GM19324 (cell line): ENCODE measurements at regions not wholly inside any gene's neighbourhood (a gene's known extent, or its start where the extent isn't known, plus 50 kb on each side); places are given as distances from the start of the nearest gene placed in this dataset.
"Not testable (repeated sequence)": the region's sequence is repeated elsewhere in the genome, so short reads cannot be mapped to it uniquely, and the experiment has no call there.

Source experiments
- ATAC-seq: cut with Tn5 transposase; IDR thresholded peaks from one replicate; pipeline ENCODE4 v1.9.1; 2021; ENCODE audit warnings: mild to moderate bottlenecking, moderate library complexity; ENCODE audit not compliant: unreplicated experiment, low FRiP score

GRCh38 chr6:88499845-88500699 is 333.9 kb upstream of the CNR1 start:
- ATAC-seq: peak; percentile 75

- no peak for ATAC-seq
Observed at GRCh38 chr6:88499436-88499835, 333.3 kb upstream of the CNR1 start.

- not testable (repeated sequence) for ATAC-seq
Observed at GRCh38 chr6:88497403-88497802, 331.3 kb upstream of the CNR1 start.

- peak; percentile 60 for ATAC-seq
Observed at GRCh38 chr6:88494401-88495140, 328.4 kb upstream of the CNR1 start.

GRCh38 chr6:88493717-88494116 is 327.6 kb upstream of the CNR1 start:
- peak; percentile 29 for ATAC-seq

GRCh38 chr6:88492824-88493223 is 326.7 kb upstream of the CNR1 start:
- ATAC-seq: no peak

- no peak for ATAC-seq
Observed at GRCh38 chr6:88492241-88492640, 326.1 kb upstream of the CNR1 start.

- ATAC-seq: no peak
Observed at GRCh38 chr6:88491266-88491880, 325.2 kb upstream of the CNR1 start.

GRCh38 chr6:88490908-88491264 is 324.7 kb upstream of the CNR1 start:
- ATAC-seq: no peak

- no peak for ATAC-seq
Observed at GRCh38 chr6:88490195-88490907, 324.2 kb upstream of the CNR1 start.

- no peak for ATAC-seq
Observed at GRCh38 chr6:88483424-88483823, 317.3 kb upstream of the CNR1 start.

- ATAC-seq: no peak
Observed at GRCh38 chr6:88482465-88482864, 316.3 kb upstream of the CNR1 start.

- no peak for ATAC-seq
Observed at GRCh38 chr6:88481519-88481918, 315.4 kb upstream of the CNR1 start.

GRCh38 chr6:88480816-88481215 is 314.7 kb upstream of the CNR1 start:
- ATAC-seq: no peak

- ATAC-seq: no peak
Observed at GRCh38 chr6:88477413-88477812, 311.3 kb upstream of the CNR1 start.

GRCh38 chr6:88476388-88476787 is 310.2 kb upstream of the CNR1 start:
- ATAC-seq: no peak

GRCh38 chr6:88474720-88475119 is 308.6 kb upstream of the CNR1 start:
- ATAC-seq: no peak

GRCh38 chr6:88473589-88473988 is 307.4 kb upstream of the CNR1 start:
- no peak for ATAC-seq

- no peak for ATAC-seq
Observed at GRCh38 chr6:88472851-88473525, 306.8 kb upstream of the CNR1 start.

- ATAC-seq: no peak
Observed at GRCh38 chr6:88459643-88460042, 293.5 kb upstream of the CNR1 start.
